H9 (cell line): ENCODE measurements at regions not wholly inside any gene's neighbourhood (a gene's known extent, or its start where the extent isn't known, plus 50 kb on each side); places are given as distances from the start of the nearest gene placed in this dataset.
A peak's percentile ranks its signal among the peaks of the same experiment; 100 is the strongest.
"Not testable (repeated sequence)": the region's sequence is repeated elsewhere in the genome, so short reads cannot be mapped to it uniquely, and the experiment has no call there.

Experiments used
- DNase-seq: peaks from one replicate; pipeline ENCODE4 v3.0.0-alpha.2; 2017
- H2AFZ ChIP-seq: one replicate; pipeline ENCODE4 v1.6.1; 2013; ENCODE audit warnings: mild to moderate bottlenecking, low read length, control low read depth, moderate library complexity
- H2AK5ac ChIP-seq: 2 replicates; pipeline ENCODE4 v1.6.1; 2013; ENCODE audit warnings: low read length, control low read depth, mixed read lengths; ENCODE audit not compliant: insufficient read length
- H2BK120ac ChIP-seq: one replicate; pipeline ENCODE4 v1.6.1; 2013; ENCODE audit warnings: low read depth, mild to moderate bottlenecking, low read length, control low read depth, inconsistent platforms; ENCODE audit not compliant: poor library complexity, severe bottlenecking
- H2BK12ac ChIP-seq: 2 replicates; pipeline ENCODE4 v1.6.1; 2013; ENCODE audit warnings: low read length, control low read depth, mixed read lengths, low read depth; ENCODE audit not compliant: insufficient read length
- H2BK15ac ChIP-seq: 2 replicates; pipeline ENCODE4 v1.6.1; 2013; ENCODE audit warnings: low read depth, low read length, control low read depth
- H2BK20ac ChIP-seq: one replicate; pipeline ENCODE4 v1.6.1; 2013; ENCODE audit warnings: low read depth, mild to moderate bottlenecking, low read length, control low read depth, inconsistent platforms; ENCODE audit not compliant: poor library complexity, severe bottlenecking
- H2BK5ac ChIP-seq: 2 replicates; pipeline ENCODE4 v1.6.1; 2013; ENCODE audit warnings: low read length, control low read depth, mixed read lengths; ENCODE audit not compliant: insufficient read length
- H3K14ac ChIP-seq: 2 replicates; pipeline ENCODE4 v1.6.1; 2013; ENCODE audit warnings: low read length, control low read depth; ENCODE audit not compliant: insufficient read depth
- H3K18ac ChIP-seq: 2 replicates; pipeline ENCODE4 v1.6.1; 2013; ENCODE audit warnings: low read depth, mild to moderate bottlenecking, mixed read lengths, low read length, control low read depth; ENCODE audit not compliant: insufficient read length
- H3K23ac ChIP-seq: 2 replicates; pipeline ENCODE4 v1.6.1; 2013; ENCODE audit warnings: low read length, control low read depth, mixed read lengths, low read depth; ENCODE audit not compliant: insufficient read length
- H3K23me2 ChIP-seq: 2 replicates; pipeline ENCODE4 v1.6.1; 2013; ENCODE audit warnings: low read depth, mild to moderate bottlenecking, mixed read lengths, low read length, control low read depth; ENCODE audit not compliant: insufficient read length, poor library complexity, severe bottlenecking
- H3K27ac ChIP-seq: 2 replicates; pipeline ENCODE4 v1.5.1; 2013; ENCODE audit warnings: low read length, control low read depth, mixed read lengths, low read depth; ENCODE audit not compliant: insufficient read length
- H3K27me3 ChIP-seq: 2 replicates; pipeline ENCODE4 v1.6.1; 2013; ENCODE audit warnings: low read length, control low read depth, inconsistent platforms; ENCODE audit not compliant: insufficient read depth
- H3K4ac ChIP-seq: 2 replicates; pipeline ENCODE4 v1.6.1; 2013; ENCODE audit warnings: low read depth, mild to moderate bottlenecking, control low read depth, inconsistent platforms, low read length, moderate library complexity
- H3K4me1 ChIP-seq: 2 replicates; pipeline ENCODE4 v1.6.1; 2013; ENCODE audit warnings: low read length, control low read depth, inconsistent platforms; ENCODE audit not compliant: insufficient read depth
- H3K4me2 ChIP-seq: 2 replicates; pipeline ENCODE4 v1.6.1; 2013; ENCODE audit warnings: low read length, control low read depth, mixed read lengths; ENCODE audit not compliant: insufficient read length, insufficient read depth
- H3K56ac ChIP-seq: 2 replicates; pipeline ENCODE4 v1.6.1; 2013; ENCODE audit warnings: low read depth, mild to moderate bottlenecking, mixed read lengths, low read length, control low read depth; ENCODE audit not compliant: insufficient read length
- H3K79me1 ChIP-seq: 2 replicates; pipeline ENCODE4 v1.6.1; 2013; ENCODE audit warnings: low read depth, mild to moderate bottlenecking, moderate library complexity, low read length, control low read depth, inconsistent platforms; ENCODE audit not compliant: insufficient read depth, poor library complexity, severe bottlenecking
- H3K79me2 ChIP-seq: 2 replicates; pipeline ENCODE4 v1.6.1; 2013; ENCODE audit warnings: low read length, control low read depth, inconsistent platforms; ENCODE audit not compliant: insufficient read depth
- H3K9ac ChIP-seq: 2 replicates; pipeline ENCODE4 v1.6.1; 2013; ENCODE audit warnings: low read length, control low read depth, mixed read lengths; ENCODE audit not compliant: insufficient read length; ENCODE audit errors: extremely low read depth
- H3K9me3 ChIP-seq: one replicate; pipeline ENCODE4 v1.6.1; 2013; ENCODE audit warnings: low read depth, low read length, inconsistent platforms; ENCODE audit not compliant: control insufficient read depth
- H3T11ph ChIP-seq: one replicate; pipeline ENCODE4 v1.6.1; 2013; ENCODE audit warnings: mild to moderate bottlenecking, low read length, control low read depth, inconsistent platforms
- H4K20me1 ChIP-seq: one replicate; pipeline ENCODE4 v1.6.1; 2013; ENCODE audit not compliant: control insufficient read depth, insufficient read length, insufficient read depth
- H4K5ac ChIP-seq: 2 replicates; pipeline ENCODE4 v1.6.1; 2013; ENCODE audit warnings: low read depth, mild to moderate bottlenecking, mixed read lengths, low read length, control low read depth; ENCODE audit not compliant: insufficient read length
- H4K8ac ChIP-seq: replicated peaks from 2 replicates; pipeline ENCODE4 v1.6.1; 2013; ENCODE audit warnings: low read length, control low read depth, mixed read lengths, low read depth; ENCODE audit not compliant: insufficient read length
- H4K91ac ChIP-seq: 2 replicates; pipeline ENCODE4 v1.6.1; 2013; ENCODE audit warnings: low read depth, mild to moderate bottlenecking, moderate library complexity, mixed read lengths, low read length, control low read depth; ENCODE audit not compliant: insufficient read length
- H3K27ac Mint-ChIP-seq, 3 experiments: 2 replicates in 2 of 3; 3 replicates in 1 of 3; pipeline ENCODE4 v1.8.0; 2020 to 2021; ENCODE audit warnings: mixed read lengths in 3 of 3, mild to moderate bottlenecking in 1 of 3, moderate library complexity in 1 of 3
- H3K27me3 Mint-ChIP-seq: 2 replicates; pipeline ENCODE4 v1.8.0; 2021; ENCODE audit warnings: low read depth, mild to moderate bottlenecking, moderate library complexity, mixed read lengths
- H3K36me3 Mint-ChIP-seq, 3 experiments: 2 replicates in 2 of 3; 3 replicates in 1 of 3; pipeline ENCODE4 v1.8.0; 2020 to 2021; ENCODE audit warnings: low read depth in 3 of 3, mixed read lengths in 3 of 3; ENCODE audit not compliant: insufficient read depth in 1 of 3
- H3K4me1 Mint-ChIP-seq, 2 experiments: 2 replicates each; pipeline ENCODE4 v1.8.0; 2020; ENCODE audit warnings: mixed read lengths in 2 of 2
- H3K4me3 Mint-ChIP-seq, 2 experiments: 2 replicates in 1 of 2; 3 replicates in 1 of 2; pipeline ENCODE4 v1.8.0; 2020 to 2021; ENCODE audit warnings: mild to moderate bottlenecking in 2 of 2, mixed read lengths in 2 of 2, moderate library complexity in 1 of 2
- H3K9me3 Mint-ChIP-seq, 2 experiments: 2 replicates in 1 of 2; 3 replicates in 1 of 2; pipeline ENCODE4 v1.8.0; 2020; ENCODE audit warnings: mild to moderate bottlenecking in 2 of 2, mixed read lengths in 2 of 2, moderate library complexity in 1 of 2
- WGBS: extraction: QIAGEN DNeasy Blood & Tissue Kit; methylation state at CpG from one replicate; pipeline ENCODE4 v1.1.7; 2013; ENCODE audit warnings: missing lambda C conversion rate, low lambda C conversion rate, mixed read lengths; ENCODE audit not compliant: insufficient read length; ENCODE audit errors: extremely low coverage; 5-methylcytosine and 5-hydroxymethylcytosine counted together

DNA sequence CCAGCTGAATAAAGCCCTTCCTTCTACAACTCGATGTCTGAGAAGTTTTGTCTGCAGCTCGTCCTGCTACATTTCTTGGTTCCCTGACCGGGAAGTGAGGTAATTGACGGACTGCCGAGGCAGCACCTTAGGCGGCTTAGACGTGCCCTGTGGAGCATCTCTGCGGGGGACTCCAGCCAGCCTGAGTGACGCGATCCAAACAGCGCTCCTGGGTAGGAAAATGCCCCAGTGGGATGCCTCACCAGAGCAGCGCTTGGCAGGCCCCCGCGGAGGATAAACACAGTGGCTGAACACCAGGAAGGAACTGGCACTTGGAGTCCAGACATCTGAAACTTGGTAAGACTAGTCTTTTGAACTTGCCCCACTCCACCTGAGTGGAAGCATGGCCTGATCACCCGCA, 737.3 kb downstream of the COL12A1 start:
- not testable (repeated sequence) for H3K14ac ChIP-seq, H2BK15ac ChIP-seq, H4K5ac ChIP-seq, H2BK120ac ChIP-seq, H3K23me2 ChIP-seq, H3K23ac ChIP-seq, H3K4me3 Mint-ChIP-seq, H3K36me3 Mint-ChIP-seq, H3K4me1 Mint-ChIP-seq, H3K56ac ChIP-seq, H2AFZ ChIP-seq, H3K79me2 ChIP-seq, H3K9me3 Mint-ChIP-seq, H3K79me1 ChIP-seq, H3K4me1 ChIP-seq, H3K4ac ChIP-seq, H3K9me3 ChIP-seq, H3K27ac ChIP-seq, H4K8ac ChIP-seq, H2BK12ac ChIP-seq, H4K20me1 ChIP-seq, H2BK20ac ChIP-seq, H4K91ac ChIP-seq, H2AK5ac ChIP-seq, H3K18ac ChIP-seq, H3K27me3 Mint-ChIP-seq, H3K4me2 ChIP-seq, H2BK5ac ChIP-seq, DNase-seq, H3T11ph ChIP-seq, H3K9ac ChIP-seq, H3K27me3 ChIP-seq
- no CpG with 5 or more reads among the region's 15 CpGs for WGBS
- H3K27ac Mint-ChIP-seq = peak overlapping the region in 1 of 3 experiments; percentile 77; a peak in 1 of 7 replicates
